GM06990 (cell line): ENCODE measurements at regions not wholly inside any gene's neighbourhood (a gene's known extent, or its start where the extent isn't known, plus 50 kb on each side); places are given as distances from the start of the nearest gene placed in this dataset.

Experiments
- DNase-seq: peaks from one replicate; pipeline ENCODE4 v3.0.0-alpha.2; 2011; ENCODE audit not compliant: insufficient read length; ENCODE audit errors: extremely low read depth
- H3K27me3 ChIP-seq: replicated peaks from 2 replicates; pipeline ENCODE4 v1.6.0; 2011; ENCODE audit warnings: low read length; ENCODE audit not compliant: control insufficient read depth, insufficient read depth
- H3K36me3 ChIP-seq: 2 replicates; pipeline ENCODE4 v1.5.1; 2011; ENCODE audit warnings: low read length; ENCODE audit not compliant: control insufficient read depth, insufficient read depth
- H3K4me3 ChIP-seq: replicated peaks from 2 replicates; pipeline ENCODE4 v1.5.1; 2011; ENCODE audit warnings: low read depth, mild to moderate bottlenecking, control low read depth, low read length
- CTCF ChIP-seq: IDR thresholded peaks from 2 replicates; pipeline ENCODE4 v1.5.1; 2011; ENCODE audit warnings: low read length, control low read depth, mild to moderate bottlenecking, inconsistent platforms; ENCODE audit not compliant: insufficient read depth, poor library complexity, severe bottlenecking

- no peak overlapping the region for H3K4me3 ChIP-seq
Observed at GRCh38 chr9:80417211-80417773, 845.5 kb downstream of the TLE4 start.

GRCh38 chr9:80410106-80410505 lies 838.3 kb downstream of the TLE4 start:
- Histone ChIP-seq H3K4me3 (no peak overlapping the region), H3K36me3 (no peaks in the 10 kb centered on the region), H3K27me3 (no peaks in the 10 kb centered on the region)
- no peak for TF ChIP-seq CTCF
- no peak for DNase-seq

More at GRCh38 chr9:80417211-80417773, 845.5 kb downstream of the TLE4 start:
- H3K27me3 ChIP-seq: no peaks in the 10 kb centered on the region
- H3K36me3 ChIP-seq: no peaks in the 10 kb centered on the region
- no peak for DNase-seq
- no peak for TF ChIP-seq CTCF

- DNase-seq: no peak
- Histone ChIP-seq H3K36me3 (no peaks in the 10 kb centered on the region), H3K4me3 (no peak overlapping the region), H3K27me3 (no peaks in the 10 kb centered on the region)
- TF ChIP-seq CTCF: no peak
Observed at GRCh38 chr9:80407220-80407619, 835.5 kb downstream of the TLE4 start.

GRCh38 chr9:80401243-80401642 lies 829.5 kb downstream of the TLE4 start:
- H3K27me3 ChIP-seq: no peaks in the 10 kb centered on the region
- DNase-seq: no peak
- no peak for TF ChIP-seq CTCF
- H3K4me3 ChIP-seq: no peak overlapping the region
- no peaks in the 10 kb centered on the region for H3K36me3 ChIP-seq

GRCh38 chr9:80400624-80401230 lies 829.0 kb downstream of the TLE4 start:
- no peak overlapping the region for H3K4me3 ChIP-seq
- no peak for TF ChIP-seq CTCF
- no peaks in the 10 kb centered on the region for H3K36me3 ChIP-seq

GRCh38 chr9:80399606-80400005 lies 827.8 kb downstream of the TLE4 start:
- H3K4me3 ChIP-seq: no peak overlapping the region
- DNase-seq: no peak
- no peaks in the 10 kb centered on the region for H3K27me3 ChIP-seq
- no peaks in the 10 kb centered on the region for H3K36me3 ChIP-seq
- TF ChIP-seq CTCF: no peak

More at GRCh38 chr9:80400624-80401230, 829.0 kb downstream of the TLE4 start:
- H3K27me3 ChIP-seq: no peaks in the 10 kb centered on the region
- no peak for DNase-seq
